DMS114 treated with DMSO at 0.1 percent for 48 hours (cell line): ENCODE measurements at regions not wholly inside any gene's neighbourhood (a gene's known extent, or its start where the extent isn't known, plus 50 kb on each side); places are given as distances from the start of the nearest gene placed in this dataset.

Source experiments
- DNase-seq: peaks from one replicate; lab custom pipeline; 2025; ENCODE audit not compliant: unreplicated experiment; lab: John Stamatoyannopoulos, UW

- DNase-seq, result no peak
Measured at GRCh38 chr13:33739254-33739653, 78.7 kb upstream of the RFC3 start.

GRCh38 chr13:33740134-33740538 is 77.8 kb upstream of the RFC3 start:
- DNase-seq, result no peak

GRCh38 chr13:33742321-33742720 is 75.6 kb upstream of the RFC3 start:
- DNase-seq, result no peak

- DNase-seq, result no peak
Measured at GRCh38 chr13:33743438-33744368, 74.2 kb upstream of the RFC3 start.

GRCh38 chr13:33744589-33745369 is 73.2 kb upstream of the RFC3 start:
- no peak for DNase-seq

GRCh38 chr13:33745370-33746324 is 72.3 kb upstream of the RFC3 start:
- DNase-seq, result no peak

GRCh38 chr13:33746867-33747266 is 71.1 kb upstream of the RFC3 start:
- no peak for DNase-seq

GRCh38 chr13:33751151-33751550 is 66.8 kb upstream of the RFC3 start:
- DNase-seq, result no peak

GRCh38 chr13:33752094-33752493 is 65.9 kb upstream of the RFC3 start:
- DNase-seq, result no peak

- DNase-seq, result no peak
Measured at GRCh38 chr13:33752597-33752996, 65.4 kb upstream of the RFC3 start.

- no peak for DNase-seq
Measured at GRCh38 chr13:33756929-33757328, 61.0 kb upstream of the RFC3 start.

GRCh38 chr13:33757713-33758112 is 60.2 kb upstream of the RFC3 start:
- DNase-seq, result no peak

GRCh38 chr13:33758113-33758512 is 59.8 kb upstream of the RFC3 start:
- no peak for DNase-seq

- no peak for DNase-seq
Measured at GRCh38 chr13:33761740-33762139, 56.2 kb upstream of the RFC3 start.

- no peak for DNase-seq
Measured at GRCh38 chr13:33763021-33763420, 54.9 kb upstream of the RFC3 start.

- DNase-seq, result no peak
Measured at GRCh38 chr13:33764716-33765115, 53.2 kb upstream of the RFC3 start.

- no peak for DNase-seq
Measured at GRCh38 chr13:33766329-33767123, 51.4 kb upstream of the RFC3 start.

- DNase-seq, result no peak
Measured at GRCh38 chr13:33767140-33767539, 50.8 kb upstream of the RFC3 start.
